OCI-LY1 (cell line): ENCODE measurements at regions not wholly inside any gene's neighbourhood (a gene's known extent, or its start where the extent isn't known, plus 50 kb on each side); places are given as distances from the start of the nearest gene placed in this dataset.

Source experiments
- CTCF ChIP-seq: fragments of 200-600 bp; sonication (generic), shearing (Covaris generic); IDR thresholded peaks from 2 replicates; pipeline ENCODE4 v1.5.1; 2017; ENCODE audit warnings: mild to moderate bottlenecking, antibody characterized with exemption, low read length, moderate library complexity, mixed read lengths
- EZH2 ChIP-seq: fragments of 200-600 bp; sonication (generic), shearing (Covaris generic); IDR thresholded peaks from 2 replicates; pipeline ENCODE4 v1.8.0; 2017; ENCODE audit warnings: borderline replicate concordance, mixed run types, mild to moderate bottlenecking, antibody characterized with exemption, low read length, moderate library complexity, mixed read lengths

GRCh38 chr3:86208772-86209171 lies 782.2 kb downstream of the VGLL3 start:
- TF ChIP-seq CTCF = no peak
- no peak for TF ChIP-seq EZH2
